Keratinocyte (primary cell): ENCODE measurements at regions not wholly inside any gene's neighbourhood (a gene's known extent, or its start where the extent isn't known, plus 50 kb on each side); places are given as distances from the start of the nearest gene placed in this dataset.

Source experiments
- CTCF ChIP-seq, 3 experiments: IDR thresholded peaks in 1 of 3; conservative IDR thresholded peaks in 1 of 3; optimal IDR thresholded peaks in 1 of 3; 2 replicates in 2 of 3; 3 replicates in 1 of 3; pipeline versions ENCODE3 to v1.5.1; 2011; ENCODE audit warnings: low read length in 3 of 3, mild to moderate bottlenecking in 3 of 3, moderate library complexity in 2 of 3, control low read depth in 1 of 3, inconsistent platforms in 1 of 3; ENCODE audit not compliant: insufficient read depth in 2 of 3; ENCODE audit errors: extremely low read depth in 1 of 3
- EZH2 ChIP-seq: IDR thresholded peaks from one replicate; pipeline ENCODE4 v1.6.1; 2012; ENCODE audit warnings: inconsistent platforms, mild to moderate bottlenecking, low read length, moderate library complexity

- TF ChIP-seq CTCF (optimal IDR thresholded peaks at IDR 0.05 in 1 of 3, IDR thresholded peaks at IDR 0.05 in 1 of 3, conservative IDR thresholded peaks at IDR 0.05 in 1 of 3; ENCODE audit: extremely low read depth in 1 of 3, insufficient read depth in 2 of 3, low read length in 3 of 3) (no peak), EZH2 (no peak)
These were observed 782.6 kb upstream of the CHORDC1 start for GRCh38 chr11:91005458-91005857.
